DMS79 (cell line): ENCODE measurements at regions not wholly inside any gene's neighbourhood (a gene's known extent, or its start where the extent isn't known, plus 50 kb on each side); places are given as distances from the start of the nearest gene placed in this dataset.

Experiments used
- DNase-seq: peaks from one replicate; lab custom pipeline; 2025; lab: John Stamatoyannopoulos, UW

GRCh38 chr10:2728087-2728486 is 339.3 kb upstream of the PFKP start:
- DNase-seq = no peak

- no peak for DNase-seq
Observed at GRCh38 chr10:2716596-2716995, 350.8 kb upstream of the PFKP start.

- no peak for DNase-seq
Observed at GRCh38 chr10:2714597-2714996, 352.8 kb upstream of the PFKP start.

GRCh38 chr10:2703953-2704352 is 363.4 kb upstream of the PFKP start:
- no peak for DNase-seq

- no peak for DNase-seq
Observed at GRCh38 chr10:2701802-2702201, 365.5 kb upstream of the PFKP start.

GRCh38 chr10:2700626-2701305 is 366.6 kb upstream of the PFKP start:
- DNase-seq = no peak

- no peak for DNase-seq
Observed at GRCh38 chr10:2688958-2689357, 378.4 kb upstream of the PFKP start.

GRCh38 chr10:2686691-2687090 is 380.7 kb upstream of the PFKP start:
- no peak for DNase-seq

- DNase-seq = no peak
Observed at GRCh38 chr10:2682491-2682890, 384.9 kb upstream of the PFKP start.

- DNase-seq = no peak
Observed at GRCh38 chr10:2681891-2682290, 385.5 kb upstream of the PFKP start.

- no peak for DNase-seq
Observed at GRCh38 chr10:2680821-2681220, 386.5 kb upstream of the PFKP start.

- no peak for DNase-seq
Observed at GRCh38 chr10:2679646-2680045, 387.7 kb upstream of the PFKP start.

GRCh38 chr10:2676455-2676854 is 390.9 kb upstream of the PFKP start:
- no peak for DNase-seq

- no peak for DNase-seq
Observed at GRCh38 chr10:2674451-2674850, 392.9 kb upstream of the PFKP start.

GRCh38 chr10:2670864-2671263 is 396.5 kb upstream of the PFKP start:
- no peak for DNase-seq

GRCh38 chr10:2665772-2666171 is 401.6 kb upstream of the PFKP start:
- DNase-seq = no peak

GRCh38 chr10:2660276-2660675 is 407.1 kb upstream of the PFKP start:
- DNase-seq = no peak

- DNase-seq = no peak
Observed at GRCh38 chr10:2659660-2660209, 407.6 kb upstream of the PFKP start.

- no peak for DNase-seq
Observed at GRCh38 chr10:2658780-2659179, 408.6 kb upstream of the PFKP start.

- DNase-seq = no peak
Observed at GRCh38 chr10:2650328-2650727, 417.0 kb upstream of the PFKP start.

GRCh38 chr10:2641028-2641427 is 426.3 kb upstream of the PFKP start:
- no peak for DNase-seq

GRCh38 chr10:2633630-2634029 is 433.7 kb upstream of the PFKP start:
- no peak for DNase-seq

GRCh38 chr10:2631557-2632205 is 435.7 kb upstream of the PFKP start:
- DNase-seq = no peak

GRCh38 chr10:2628705-2629104 is 438.6 kb upstream of the PFKP start:
- no peak for DNase-seq
